Endothelial cell of umbilical vein (primary cell): ENCODE measurements at regions not wholly inside any gene's neighbourhood (a gene's known extent, or its start where the extent isn't known, plus 50 kb on each side); places are given as distances from the start of the nearest gene placed in this dataset.

Source experiments
- BruUV-seq: library from RNA; stranded (reverse); fragments of 400-500 nt; replicated peaks from 2 replicates; lab custom pipeline; 2021; lab: Mats Ljungman, UMichigan
- CTCF ChIA-PET: fragments of 300-600, 350-600 bp; sonication (Branson Sonifier 250); formaldehyde crosslinking; loops from one replicate; lab custom pipeline; 2021; ENCODE audit warnings: antibody characterized with exemption, inconsistent platforms; lab: Charles Lee
- POLR2A ChIA-PET: fragments of 300-600, 350-600 bp; sonication (Branson Sonifier 250); formaldehyde crosslinking; loops from one replicate; lab custom pipeline; 2021; ENCODE audit warnings: antibody characterized with exemption, inconsistent platforms; lab: Charles Lee
- DNase-seq: peaks from one replicate; pipeline ENCODE4 v3.0.0-alpha.2; 2011; ENCODE audit warnings: low read depth, low spot score
- FAIRE-seq: peaks from 2 replicates; lab custom pipeline; 2011; peaks lifted over from hg19 to GRCh38; lab: Jason Lieb, UNC
- H2AFZ ChIP-seq: 2 replicates; pipeline ENCODE4 v1.6.0; 2012; ENCODE audit warnings: low read depth, low read length, control low read depth, inconsistent platforms
- H3K27ac ChIP-seq: 2 replicates; pipeline ENCODE4 v1.5.1; 2011; ENCODE audit warnings: low read depth, mild to moderate bottlenecking, control low read depth, low read length, moderate library complexity; ENCODE audit not compliant: insufficient read depth
- H3K27me3 ChIP-seq, 2 experiments: 2 replicates each; pipeline versions ENCODE4 v1.6.0 to v1.6.1; 2011; ENCODE audit warnings: low read length in 2 of 2, mixed read lengths in 1 of 2; ENCODE audit not compliant: control insufficient read depth in 2 of 2, insufficient read depth in 2 of 2
- H3K36me3 ChIP-seq, 2 experiments: 2 replicates in 1 of 2; 3 replicates in 1 of 2; pipeline ENCODE4 v1.5.1; 2011; ENCODE audit warnings: low read length in 2 of 2, mild to moderate bottlenecking in 1 of 2, moderate library complexity in 1 of 2; ENCODE audit not compliant: control insufficient read depth in 2 of 2, insufficient read depth in 2 of 2; ENCODE audit errors: extremely low read depth in 1 of 2
- H3K4me1 ChIP-seq: 3 replicates; pipeline ENCODE4 v1.5.1; 2011; ENCODE audit warnings: mild to moderate bottlenecking, low read length; ENCODE audit not compliant: control insufficient read depth, insufficient read depth; ENCODE audit errors: extremely low read depth
- H3K4me2 ChIP-seq: 2 replicates; pipeline ENCODE4 v1.6.1; 2011; ENCODE audit warnings: low read length, control low read depth, mixed read lengths; ENCODE audit not compliant: insufficient read depth
- H3K4me3 ChIP-seq, 3 experiments: fragments of 200-600 bp in 1 of 3; sonication (generic), shearing (Covaris generic) in 1 of 3; replicated peaks in 1 of 3; 2 replicates each; pipeline ENCODE4 v1.5.1; 2011 to 2016; ENCODE audit warnings: control low read depth in 3 of 3, low read length in 3 of 3, mild to moderate bottlenecking in 2 of 3, inconsistent platforms in 1 of 3, low read depth in 1 of 3, moderate library complexity in 1 of 3; ENCODE audit not compliant: insufficient read depth in 1 of 3
- H3K79me2 ChIP-seq: 2 replicates; pipeline ENCODE4 v1.6.0; 2012; ENCODE audit warnings: low read length, inconsistent platforms; ENCODE audit not compliant: control insufficient read depth, insufficient read depth
- H3K9ac ChIP-seq: replicated peaks from 2 replicates; pipeline ENCODE3; 2011; ENCODE audit warnings: low read length, control low read depth; ENCODE audit not compliant: insufficient read depth; ENCODE audit errors: extremely low read depth
- H3K9me1 ChIP-seq: replicated peaks from 3 replicates; pipeline ENCODE4 v1.6.0; 2011; ENCODE audit warnings: mild to moderate bottlenecking, low read length; ENCODE audit not compliant: control insufficient read depth, insufficient read depth; ENCODE audit errors: extremely low read depth
- H3K9me3 ChIP-seq: replicated peaks from 2 replicates; pipeline ENCODE4 v1.5.1; 2012; ENCODE audit warnings: low read length, inconsistent platforms; ENCODE audit not compliant: control insufficient read depth, insufficient read depth
- H4K20me1 ChIP-seq: replicated peaks from 2 replicates; pipeline ENCODE3; 2011; ENCODE audit warnings: mild to moderate bottlenecking, low read length; ENCODE audit not compliant: control insufficient read depth, insufficient read depth; ENCODE audit errors: extremely low read depth
- CTCF ChIP-seq, 2 donors: IDR thresholded peaks; 1 replicate in 1 of 2; 2 replicates in 1 of 2; pipeline ENCODE4 v1.5.1; 2011; ENCODE audit warnings: low read length in 2 of 2, mild to moderate bottlenecking in 2 of 2, moderate library complexity in 2 of 2, control low read depth in 1 of 2, inconsistent platforms in 1 of 2, low read depth in 1 of 2; ENCODE audit not compliant: insufficient read depth in 1 of 2; ENCODE audit errors: extremely low read depth in 1 of 2
- EZH2 ChIP-seq: IDR thresholded peaks from 2 replicates; pipeline ENCODE4 v1.6.1; 2012; ENCODE audit warnings: borderline replicate concordance, low read depth, mild to moderate bottlenecking, moderate library complexity, low read length, inconsistent platforms; ENCODE audit not compliant: severe bottlenecking
- FOS ChIP-seq: IDR thresholded peaks from 2 replicates; pipeline ENCODE4 v1.6.1; 2011; ENCODE audit warnings: mild to moderate bottlenecking, low read length, moderate library complexity, borderline replicate concordance; ENCODE audit not compliant: insufficient read depth
- GATA2 ChIP-seq: IDR thresholded peaks from 2 replicates; pipeline ENCODE4 v1.7.0; 2011; ENCODE audit warnings: low read depth, mild to moderate bottlenecking, moderate library complexity, mixed read lengths, low read length; ENCODE audit not compliant: insufficient read length, insufficient read depth
- JUN ChIP-seq: IDR thresholded peaks from 2 replicates; pipeline ENCODE4 v1.6.1; 2011; ENCODE audit warnings: borderline replicate concordance, low read depth; ENCODE audit not compliant: insufficient read length, insufficient read depth
- MYC ChIP-seq: IDR thresholded peaks from one replicate; pipeline ENCODE4 v1.6.1; 2011; ENCODE audit warnings: mild to moderate bottlenecking, low read depth, low read length
- POLR2A ChIP-seq: IDR thresholded peaks from 2 replicates; pipeline ENCODE4 v1.6.1; 2012; ENCODE audit warnings: low read depth, mild to moderate bottlenecking, control low read depth, low read length
- POLR2AphosphoS5 ChIP-seq: IDR thresholded peaks from 2 replicates; pipeline ENCODE4 v1.6.1; 2012; ENCODE audit warnings: low read depth, mild to moderate bottlenecking, control low read depth, low read length, moderate library complexity; ENCODE audit not compliant: insufficient read depth
- dilution Hi-C: fragments of 300-500 bp; cut with MboI; formaldehyde crosslinking; loops from one replicate; pipeline ENCODE4 v1.15.0; 2019; ENCODE audit warnings: low sequenced_read_pairs; ENCODE audit not compliant: extremely low pct_ligation_motif_present
- intact Hi-C: fragments of 100-400 bp; cut with micrococcal nuclease; formaldehyde crosslinking; loops from one replicate; pipeline ENCODE4 v1.10.0; 2022
- TF ChIP-seq, protein P1 (sequence below): IDR thresholded peaks from 2 replicates; pipeline ENCODE4 v1.6.1; 2011; ENCODE audit not compliant: insufficient read depth, insufficient read length

DNA sequence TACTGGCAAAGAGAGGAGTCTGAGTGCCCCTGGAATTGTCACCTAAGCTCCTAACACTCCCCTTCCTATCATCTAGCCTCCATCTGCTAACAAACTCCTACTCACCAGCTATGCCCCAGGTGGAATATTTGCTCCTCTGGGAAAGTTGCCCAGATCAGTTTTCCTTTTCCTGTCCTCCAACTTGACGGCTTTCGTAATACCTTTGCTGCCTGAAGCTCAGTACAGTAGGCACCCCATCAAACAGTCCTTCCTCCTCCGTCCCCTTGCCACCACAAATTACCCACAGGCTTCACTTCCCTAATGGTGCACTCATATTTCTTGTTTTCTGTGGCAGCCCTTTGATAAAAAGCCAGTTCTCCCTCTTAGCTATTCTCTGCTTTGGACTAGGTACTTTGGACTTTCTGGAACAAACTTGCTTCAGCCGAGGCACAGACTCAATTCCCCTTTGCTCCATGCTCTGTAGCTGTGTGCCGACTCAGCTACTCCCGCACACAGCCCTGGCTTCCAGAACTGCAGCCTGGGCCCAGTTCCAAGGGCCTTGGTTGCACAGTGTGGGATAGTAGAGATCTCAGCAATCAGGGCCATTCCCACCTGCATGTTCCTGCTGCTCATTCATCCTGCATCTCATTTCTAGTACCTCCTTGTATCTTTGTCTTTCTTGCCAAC is 605.1 kb downstream of the BCOR start:
- DNase-seq = no peak
- no peaks in the 10 kb centered on the region for H3K9me3 ChIP-seq
- no peaks in the 10 kb centered on the region for H3K27me3 ChIP-seq
- no peak overlapping the region for H3K4me2 ChIP-seq
- no peak overlapping the region for H3K9ac ChIP-seq
- no peak overlapping the region for H3K27ac ChIP-seq
- H2AFZ ChIP-seq = no peak overlapping the region
- no peaks in the 10 kb centered on the region for H3K9me1 ChIP-seq
- H3K4me1 ChIP-seq = no peaks in the 10 kb centered on the region
- no TSS peak for BruUV-seq
- H3K4me3 ChIP-seq = no peak overlapping the region
- dilution Hi-C loops = no loop called here
- intact Hi-C loops = no loop called here
- POLR2A ChIA-PET = no interaction called here
- TF ChIP-seq CTCF (IDR thresholded peaks at IDR 0.05; ENCODE audit: extremely low read depth in 1 of 2, insufficient read depth in 1 of 2, low read depth in 1 of 2, low read length in 2 of 2) (no peak), FOS (no peak)
- H4K20me1 ChIP-seq = no peaks in the 10 kb centered on the region
- H3K79me2 ChIP-seq = no peaks in the 10 kb centered on the region
- H3K36me3 ChIP-seq = no peaks in the 10 kb centered on the region
- FAIRE-seq = no peak
- CTCF ChIA-PET = no interaction called here

- Histone ChIP-seq H2AFZ (no peak overlapping the region), H3K9me3 (no peaks in the 10 kb centered on the region), H3K27ac (no peak overlapping the region), H3K4me1 (no peaks in the 10 kb centered on the region), H4K20me1 (no peaks in the 10 kb centered on the region), H3K4me3 (no peak overlapping the region), H3K27me3 (no peaks in the 10 kb centered on the region), H3K4me2 (no peak overlapping the region), H3K9me1 (no peaks in the 10 kb centered on the region), H3K79me2 (no peaks in the 10 kb centered on the region), H3K36me3 (no peaks in the 10 kb centered on the region), H3K9ac (no peak overlapping the region)
- CTCF ChIA-PET = no interaction called here
- FAIRE-seq (no peak), DNase-seq (no peak)
- POLR2A ChIA-PET = no interaction called here
- dilution Hi-C loops (no loop called here), intact Hi-C loops (no loop called here)
- no TSS peak for BruUV-seq
- TF ChIP-seq FOS = no peak
- TF ChIP-seq POLR2AphosphoS5 = no peak
- TF ChIP-seq POLR2A = no peak
- no peak for TF ChIP-seq CTCF (IDR thresholded peaks at IDR 0.05; ENCODE audit: extremely low read depth in 1 of 2, insufficient read depth in 1 of 2, low read depth in 1 of 2, low read length in 2 of 2)
- TF ChIP-seq JUN = no peak
- TF ChIP-seq, protein P1, sequence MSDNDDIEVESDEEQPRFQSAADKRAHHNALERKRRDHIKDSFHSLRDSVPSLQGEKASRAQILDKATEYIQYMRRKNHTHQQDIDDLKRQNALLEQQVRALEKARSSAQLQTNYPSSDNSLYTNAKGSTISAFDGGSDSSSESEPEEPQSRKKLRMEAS = no peak
- no peak for TF ChIP-seq EZH2
- TF ChIP-seq GATA2 = no peak
- TF ChIP-seq MYC = no peak
Observed at GRCh38 chrX:39493168-39493567, 604.6 kb downstream of the BCOR start.
